Breast epithelium (tissue), 4 donors: ENCODE measurements at regions not wholly inside any gene's neighbourhood (a gene's known extent, or its start where the extent isn't known, plus 50 kb on each side); places are given as distances from the start of the nearest gene placed in this dataset.

Experiments used
- DNase-seq, 2 donors: peaks; one replicate each; pipeline ENCODE4 v3.0.0-alpha.2; 2019; ENCODE audit warnings: low spot score in 2 of 2
- H3K27ac ChIP-seq, 2 donors: fragments of 200-600 bp; sonication (generic) in 1 of 2; one replicate each; pipeline ENCODE4 v1.5.1; 2016 to 2019; ENCODE audit warnings: mild to moderate bottlenecking in 1 of 2
- H3K27me3 ChIP-seq, 2 donors: fragments of 200-600 bp; sonication (generic) in 1 of 2; one replicate each; pipeline versions ENCODE4 v1.5.1 to v1.6.0; 2017 to 2019; ENCODE audit warnings: control low read depth in 1 of 2, mild to moderate bottlenecking in 1 of 2
- H3K36me3 ChIP-seq: fragments of 200-600 bp; one replicate; pipeline ENCODE4 v1.5.1; 2019
- H3K4me1 ChIP-seq, 2 donors: fragments of 200-600 bp; sonication (generic); one replicate each; pipeline ENCODE4 v1.5.1; 2016 to 2019; ENCODE audit warnings: control low read depth in 1 of 2
- H3K4me3 ChIP-seq, 3 donors: fragments of 200-600 bp; sonication (generic); 1 replicate in 2 of 3; 2 replicates in 1 of 3; pipeline ENCODE4 v1.5.1; 2016 to 2019; ENCODE audit warnings: mild to moderate bottlenecking in 3 of 3, moderate library complexity in 2 of 3
- H3K9me3 ChIP-seq, 2 donors: fragments of 200-600 bp; sonication (generic) in 1 of 2; one replicate each; pipeline ENCODE4 v1.5.1; 2016 to 2019; ENCODE audit warnings: control low read depth in 1 of 2
- CTCF ChIP-seq, 3 donors: fragments of 450-650 bp; IDR thresholded peaks; one replicate each; pipeline ENCODE4 v1.5.1; 2016 to 2017; ENCODE audit warnings: antibody characterized with exemption in 3 of 3, mild to moderate bottlenecking in 3 of 3, moderate library complexity in 3 of 3
- POLR2A ChIP-seq: fragments of 450-650 bp; IDR thresholded peaks from one replicate; pipeline ENCODE4 v1.6.1; 2016; ENCODE audit warnings: antibody characterized with exemption, mild to moderate bottlenecking, moderate library complexity
- POLR2AphosphoS5 ChIP-seq, 3 donors: sonication (generic); formaldehyde crosslinking; IDR thresholded peaks; one replicate each; pipeline ENCODE4 v1.6.1; 2017; ENCODE audit warnings: antibody characterized with exemption in 3 of 3
- intact Hi-C: fragments of 100-400 bp; cut with DNase I; formaldehyde crosslinking; loops from one replicate; pipeline ENCODE4 v1.15.1; 2023; ENCODE audit warnings: low total_unique reads

GRCh38 chr12:84502907-84503787 lies 409.5 kb downstream of the SLC6A15 start:
- intact Hi-C loops = no loop called here
- Histone ChIP-seq H3K4me1 (no peaks in the 10 kb centered on the region), H3K9me3 (no peaks in the 10 kb centered on the region), H3K27me3 (no peaks in the 10 kb centered on the region), H3K4me3 (no peak overlapping the region), H3K27ac (no peak overlapping the region), H3K36me3 (no peaks in the 10 kb centered on the region)
- DNase-seq = no peak
- no peak for TF ChIP-seq POLR2A
- TF ChIP-seq CTCF (IDR thresholded peaks at IDR 0.05) = peak in 2 of 3 donors; percentile 32 to 42
- no peak for TF ChIP-seq POLR2AphosphoS5 (IDR thresholded peaks at IDR 0.05)

- intact Hi-C loops = no loop called here
- H3K4me1 ChIP-seq = no peaks in the 10 kb centered on the region
- TF ChIP-seq POLR2AphosphoS5 (IDR thresholded peaks at IDR 0.05) (no peak), POLR2A (no peak)
- no peaks in the 10 kb centered on the region for H3K27me3 ChIP-seq
- no peaks in the 10 kb centered on the region for H3K36me3 ChIP-seq
- DNase-seq = no peak
- no peaks in the 10 kb centered on the region for H3K9me3 ChIP-seq
- no peak overlapping the region for H3K27ac ChIP-seq
- no peak overlapping the region for H3K4me3 ChIP-seq
Measured at GRCh38 chr12:84502180-84502860, 410.3 kb downstream of the SLC6A15 start.

GRCh38 chr12:84497819-84498218 lies 414.8 kb downstream of the SLC6A15 start:
- intact Hi-C loops = no loop called here
- TF ChIP-seq POLR2A = no peak
- TF ChIP-seq CTCF (IDR thresholded peaks at IDR 0.05) = no peak
- TF ChIP-seq POLR2AphosphoS5 (IDR thresholded peaks at IDR 0.05) = no peak
- H3K27me3 ChIP-seq = no peaks in the 10 kb centered on the region
- no peaks in the 10 kb centered on the region for H3K4me1 ChIP-seq
- no peaks in the 10 kb centered on the region for H3K9me3 ChIP-seq
- no peak overlapping the region for H3K27ac ChIP-seq
- H3K4me3 ChIP-seq = no peak overlapping the region
- no peaks in the 10 kb centered on the region for H3K36me3 ChIP-seq
- DNase-seq = no peak

GRCh38 chr12:84495711-84496110 lies 416.9 kb downstream of the SLC6A15 start:
- Histone ChIP-seq H3K27ac (no peak overlapping the region), H3K27me3 (no peaks in the 10 kb centered on the region), H3K4me1 (no peaks in the 10 kb centered on the region), H3K9me3 (no peaks in the 10 kb centered on the region), H3K4me3 (no peak overlapping the region), H3K36me3 (no peaks in the 10 kb centered on the region)
- intact Hi-C loops = no loop called here
- no peak for DNase-seq
- no peak for TF ChIP-seq CTCF (IDR thresholded peaks at IDR 0.05)
- no peak for TF ChIP-seq POLR2AphosphoS5 (IDR thresholded peaks at IDR 0.05)

- Histone ChIP-seq H3K27me3 (no peaks in the 10 kb centered on the region), H3K36me3 (no peaks in the 10 kb centered on the region), H3K4me1 (no peaks in the 10 kb centered on the region), H3K27ac (no peak overlapping the region), H3K4me3 (no peak overlapping the region), H3K9me3 (no peaks in the 10 kb centered on the region)
- TF ChIP-seq POLR2A (no peak), POLR2AphosphoS5 (IDR thresholded peaks at IDR 0.05) (no peak), CTCF (IDR thresholded peaks at IDR 0.05) (no peak)
- DNase-seq = no peak
- intact Hi-C loops = no loop called here
Measured at GRCh38 chr12:84492351-84492883, 420.2 kb downstream of the SLC6A15 start.
